SK-N-SH (cell line): ENCODE measurements at regions not wholly inside any gene's neighbourhood (a gene's known extent, or its start where the extent isn't known, plus 50 kb on each side); places are given as distances from the start of the nearest gene placed in this dataset.

Experiments
- CTCF ChIA-PET: fragments of 300-600, 350-600 bp; formaldehyde crosslinking; extraction: SDS; loops from one replicate; lab custom pipeline; 2021; lab: Yijun Ruan, JAX
- POLR2A ChIA-PET: fragments of 350-600 bp; sonication (Branson Sonifier 250); formaldehyde crosslinking; extraction: SDS; loops from one replicate; lab custom pipeline; 2020; ENCODE audit warnings: antibody characterized with exemption, inconsistent platforms; lab: Yijun Ruan, JAX
- DNase-seq: peaks from one replicate; pipeline ENCODE4 v3.0.0; 2012
- H2AFZ ChIP-seq: fragments of 200-600 bp; sonication (generic); 2 replicates; pipeline ENCODE4 v1.8.1; 2016; ENCODE audit warnings: antibody characterized with exemption, mild to moderate bottlenecking, low read depth
- H3F3A ChIP-seq: fragments of 200-600 bp; sonication (generic); replicated peaks from 2 replicates; pipeline ENCODE3; 2016; ENCODE audit warnings: antibody characterized with exemption, mild to moderate bottlenecking; ENCODE audit not compliant: insufficient read depth
- H3K27ac ChIP-seq, 2 experiments: fragments of 200-500 bp in 1 of 2; fragments of 200-600 bp in 1 of 2; sonication (Bioruptor generic) in 1 of 2; sonication (generic), shearing (Covaris generic) in 1 of 2; 2 replicates each; pipeline versions ENCODE4 v1.5.1 to v1.6.1; 2014 to 2016; ENCODE audit warnings: low read depth in 2 of 2, inconsistent platforms in 1 of 2, low read length in 1 of 2, mild to moderate bottlenecking in 1 of 2, mixed read lengths in 1 of 2
- H3K27me3 ChIP-seq: fragments of 200-600 bp; sonication (generic), shearing (Covaris generic); 2 replicates; pipeline ENCODE4 v1.6.1; 2016; ENCODE audit warnings: mixed run types; ENCODE audit not compliant: insufficient read depth
- H3K36me3 ChIP-seq, 2 experiments: fragments of 200-500 bp in 1 of 2; fragments of 200-600 bp in 1 of 2; sonication (Bioruptor generic) in 1 of 2; sonication (generic) in 1 of 2; replicated peaks in 1 of 2; 2 replicates each; pipeline versions ENCODE3 to v1.5.1; 2014 to 2016; ENCODE audit warnings: low read length in 1 of 2, mild to moderate bottlenecking in 1 of 2; ENCODE audit not compliant: insufficient read depth in 2 of 2, control insufficient read depth in 1 of 2
- H3K4me1 ChIP-seq, 2 experiments: fragments of 200-500 bp in 1 of 2; fragments of 200-600 bp in 1 of 2; sonication (Bioruptor generic) in 1 of 2; sonication (generic), shearing (Covaris generic) in 1 of 2; 2 replicates each; pipeline versions ENCODE4 v1.5.1 to v1.6.1; 2014 to 2016; ENCODE audit warnings: low read depth in 1 of 2, low read length in 1 of 2, mixed run types in 1 of 2; ENCODE audit not compliant: insufficient read depth in 2 of 2, control insufficient read depth in 1 of 2
- H3K4me2 ChIP-seq: fragments of 200-600 bp; sonication (generic), shearing (Covaris generic); 2 replicates; pipeline ENCODE4 v1.6.1; 2017; ENCODE audit warnings: mixed run types
- H3K4me3 ChIP-seq, 2 experiments: fragments of 200-500 bp in 1 of 2; fragments of 200-600 bp in 1 of 2; sonication (Bioruptor generic) in 1 of 2; sonication (generic), shearing (Covaris generic) in 1 of 2; 2 replicates each; pipeline versions ENCODE4 v1.5.1 to v1.8.1; 2014 to 2016; ENCODE audit warnings: low read depth in 2 of 2, inconsistent platforms in 1 of 2, low read length in 1 of 2, mild to moderate bottlenecking in 1 of 2, mixed read lengths in 1 of 2, moderate library complexity in 1 of 2
- H3K79me2 ChIP-seq: fragments of 200-600 bp; sonication (generic); 2 replicates; pipeline ENCODE4 v1.8.1; 2017; ENCODE audit warnings: mild to moderate bottlenecking; ENCODE audit not compliant: insufficient read depth
- H3K9ac ChIP-seq: fragments of 200-600 bp; sonication (generic); 2 replicates; pipeline ENCODE4 v1.6.1; 2017; ENCODE audit warnings: mixed run types
- H3K9me2 ChIP-seq: fragments of 200-600 bp; sonication (generic); 2 replicates; pipeline ENCODE4 v1.6.1; 2017; ENCODE audit warnings: mixed run types
- H3K9me3 ChIP-seq: fragments of 200-600 bp; sonication (generic); 2 replicates; pipeline ENCODE4 v1.6.1; 2017; ENCODE audit warnings: mixed run types, mild to moderate bottlenecking, moderate library complexity
- H4K20me1 ChIP-seq: fragments of 200-600 bp; sonication (generic); 2 replicates; pipeline ENCODE4 v1.6.1; 2017; ENCODE audit warnings: mild to moderate bottlenecking, mixed run types; ENCODE audit not compliant: insufficient read depth
- EP300 ChIP-seq, 2 experiments: IDR thresholded peaks; 2 replicates each; pipeline versions ENCODE4 v1.4.0 to v1.6.1; 2012; ENCODE audit warnings: borderline replicate concordance in 1 of 2, low read depth in 1 of 2, low read length in 1 of 2
- GATA2 ChIP-seq: sonication (generic); formaldehyde crosslinking; IDR thresholded peaks from 2 replicates; pipeline ENCODE4 v1.5.0; 2020; ENCODE audit warnings: mild to moderate bottlenecking, missing genetic modification reagents
- NRF1 ChIP-seq: IDR thresholded peaks from 2 replicates; pipeline ENCODE4 v1.6.1; 2012; ENCODE audit warnings: low read depth, mild to moderate bottlenecking, low read length
- RCOR1 ChIP-seq: fragments of 150-350 bp; IDR thresholded peaks from 2 replicates; pipeline ENCODE4 v1.6.1; 2017; ENCODE audit warnings: antibody characterized with exemption, low read length
- SIN3A ChIP-seq: IDR thresholded peaks from 2 replicates; pipeline ENCODE4 v1.6.1; 2012; ENCODE audit warnings: low read depth, mild to moderate bottlenecking, low read length, moderate library complexity, borderline replicate concordance
- SMC3 ChIP-seq: IDR thresholded peaks from 2 replicates; pipeline ENCODE4 v1.6.1; 2012; ENCODE audit warnings: low read depth, low read length, improper control_type of control experiment
- TCF12 ChIP-seq: IDR thresholded peaks from 2 replicates; pipeline ENCODE4 v1.4.0; 2012
- WGBS: methylation state at CpG from one replicate; pipeline ENCODE4 v1.1.6; 2017; ENCODE audit warnings: low lambda C conversion rate; 5-methylcytosine and 5-hydroxymethylcytosine counted together
- TF ChIP-seq, protein P1 (sequence below): IDR thresholded peaks from 2 replicates; pipeline ENCODE4; 2012

DNA sequence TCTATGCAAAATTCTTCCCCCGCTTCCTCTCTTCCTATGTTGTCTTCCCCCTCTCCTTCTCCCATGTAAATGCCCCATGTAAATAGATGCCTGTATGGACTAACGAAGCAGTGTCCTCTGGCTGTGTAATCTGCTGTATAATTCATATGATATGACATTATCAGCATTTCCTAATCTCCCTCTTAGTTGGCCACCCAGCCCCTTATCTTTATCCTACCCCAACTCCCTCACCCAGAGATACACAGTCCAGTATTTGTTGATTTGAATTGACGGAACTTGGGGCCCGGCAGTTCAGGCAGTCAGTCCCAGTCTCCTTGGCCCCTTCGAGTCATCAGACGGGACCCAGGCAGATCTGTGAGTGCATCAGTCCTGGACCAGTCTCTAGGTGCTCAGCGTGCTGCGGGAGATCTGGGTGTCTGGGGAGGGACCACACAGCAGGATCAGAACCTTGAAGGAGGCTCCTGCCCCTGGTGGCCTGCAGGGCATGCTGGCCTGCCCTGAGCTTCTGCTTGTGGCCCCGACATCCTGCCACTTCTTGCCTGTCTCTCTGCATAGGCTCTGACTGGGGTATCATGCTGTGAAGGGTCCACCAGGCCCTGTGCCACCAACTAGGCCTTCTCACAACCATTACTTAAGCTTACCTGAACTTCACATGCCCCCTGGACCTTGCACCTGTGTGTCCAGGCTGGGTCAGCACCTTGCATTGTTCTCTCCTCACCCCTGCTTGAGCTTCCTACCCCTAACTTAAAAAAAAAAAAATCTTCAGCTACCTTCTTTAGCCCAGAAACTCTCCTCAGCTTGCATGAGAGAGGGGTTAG is 88.1 kb upstream of the ATL2 start:
- no peaks in the 10 kb centered on the region for H4K20me1 ChIP-seq
- H3K4me1 ChIP-seq: peaks cover 0 to 13% of the 10 kb centered on the region in 2 experiments; a peak in 2 of 4 replicates
- no peaks in the 10 kb centered on the region for H3K27me3 ChIP-seq
- H3F3A ChIP-seq: no peaks in the 10 kb centered on the region
- DNase-seq: peak; percentile 47
- CTCF ChIA-PET: interaction anchor here (0.7 to 1.3 kb wide), 12 partner anchors 9 to 150 kb away, joined by 3 to 7 read pairs (median 3); no protein-coding TSS in a partner anchor
- POLR2A ChIA-PET: no interaction called here
- TF ChIP-seq NRF1 (no peak), GATA2 (CRISPR knock-in tag) (peak; percentile 63), SMC3 (no peak)
- no peaks in the 10 kb centered on the region for H3K36me3 ChIP-seq
- no peak overlapping the region for H3K9ac ChIP-seq
- no peaks in the 10 kb centered on the region for H3K79me2 ChIP-seq
- no peak overlapping the region for H2AFZ ChIP-seq
- H3K4me2 ChIP-seq: no peak overlapping the region
- no peaks in the 10 kb centered on the region for H3K9me3 ChIP-seq
- H3K4me3 ChIP-seq: no peak overlapping the region
- H3K9me2 ChIP-seq: no peaks in the 10 kb centered on the region
- WGBS: 87% methylated on average over 8 of the region's 9 CpGs
- no peak overlapping the region for H3K27ac ChIP-seq

DNA sequence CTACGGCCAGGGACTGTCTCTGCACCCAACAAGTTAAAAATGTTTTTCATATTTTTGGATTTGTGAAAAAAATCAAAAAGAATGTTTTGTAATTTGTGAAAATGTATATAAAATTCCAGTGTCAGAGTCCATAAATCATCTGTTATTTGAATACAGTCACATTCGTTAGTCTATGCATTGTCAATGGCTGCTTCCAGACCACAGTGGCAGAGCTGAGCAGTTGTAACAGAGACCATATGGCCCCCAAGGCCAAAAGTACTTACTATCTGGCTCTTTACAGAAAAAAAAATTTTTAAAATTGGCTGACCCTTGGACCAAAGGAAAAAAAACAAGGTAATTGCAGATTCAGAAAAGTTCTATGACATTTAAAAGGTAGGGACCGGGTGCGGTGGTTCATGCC is 86.7 kb upstream of the ATL2 start:
- CTCF ChIA-PET: interaction anchor here (0.7 to 1.8 kb wide), 4 partner anchors 9 to 88 kb away, joined by 3 to 7 read pairs (median 4); no protein-coding TSS in a partner anchor
- H3K9ac ChIP-seq: no peak overlapping the region
- peak overlapping the region in 1 of 2 experiments; percentile 34; a peak in 1 of 4 replicates for H3K27ac ChIP-seq
- TF ChIP-seq SIN3A (no peak), RCOR1 (0 out of 2 replicates have a peak, but pooled peaks have one; percentile 25), EP300 (IDR thresholded peaks at IDR 0.05; ENCODE audit: borderline replicate concordance in 1 of 2, low read depth in 1 of 2, low read length in 1 of 2) (peak in 1 of 2 experiments; percentile 52; a peak in 1 of 4 replicates), TCF12 (peak; percentile 35; the same call in 1 of the 2 replicates)
- TF ChIP-seq, protein P1, sequence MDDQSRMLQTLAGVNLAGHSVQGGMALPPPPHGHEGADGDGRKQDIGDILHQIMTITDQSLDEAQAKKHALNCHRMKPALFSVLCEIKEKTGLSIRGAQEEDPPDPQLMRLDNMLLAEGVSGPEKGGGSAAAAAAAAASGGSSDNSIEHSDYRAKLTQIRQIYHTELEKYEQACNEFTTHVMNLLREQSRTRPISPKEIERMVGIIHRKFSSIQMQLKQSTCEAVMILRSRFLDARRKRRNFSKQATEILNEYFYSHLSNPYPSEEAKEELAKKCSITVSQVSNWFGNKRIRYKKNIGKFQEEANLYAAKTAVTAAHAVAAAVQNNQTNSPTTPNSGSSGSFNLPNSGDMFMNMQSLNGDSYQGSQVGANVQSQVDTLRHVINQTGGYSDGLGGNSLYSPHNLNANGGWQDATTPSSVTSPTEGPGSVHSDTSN: 0 out of 2 replicates have a peak, but pooled peaks have one; percentile 5
- H3K4me1 ChIP-seq: peaks cover 0 to 13% of the 10 kb centered on the region in 2 experiments; a peak in 2 of 4 replicates
- H3K36me3 ChIP-seq: no peaks in the 10 kb centered on the region
- DNase-seq: peak; percentile 51
- no peak overlapping the region for H3K4me2 ChIP-seq
- H3K9me3 ChIP-seq: no peaks in the 10 kb centered on the region
- WGBS: 78% methylated on average over 4 of the region's 4 CpGs
- no peak overlapping the region for H2AFZ ChIP-seq
- no peaks in the 10 kb centered on the region for H3F3A ChIP-seq
- no peaks in the 10 kb centered on the region for H4K20me1 ChIP-seq
- H3K4me3 ChIP-seq: no peak overlapping the region
- no peaks in the 10 kb centered on the region for H3K9me2 ChIP-seq
- H3K27me3 ChIP-seq: no peaks in the 10 kb centered on the region
- no peaks in the 10 kb centered on the region for H3K79me2 ChIP-seq
- POLR2A ChIA-PET: interaction anchor here (0.6 kb wide), 1 partner anchor 1068 kb away, joined by 3 read pairs; no protein-coding TSS in a partner anchor
